K562 (cell line): ENCODE measurements at regions not wholly inside any gene's neighbourhood (a gene's known extent, or its start where the extent isn't known, plus 50 kb on each side); places are given as distances from the start of the nearest gene placed in this dataset.

Experiments
- AFF4 ChIP-seq: sonication (generic); formaldehyde crosslinking; IDR thresholded peaks from 2 replicates; pipeline ENCODE4 v1.8.0; 2023; ENCODE audit warnings: mild to moderate bottlenecking, missing genetic modification reagents
- ATF3 ChIP-seq, 2 experiments: fragments of 450-650 bp in 1 of 2; sonication (generic) in 1 of 2; formaldehyde crosslinking in 1 of 2; IDR thresholded peaks in 1 of 2; conservative IDR thresholded peaks in 1 of 2; 2 replicates each; pipeline versions ENCODE4 v1.6.1 to v1.8.1; 2016 to 2023; ENCODE audit warnings: mild to moderate bottlenecking in 2 of 2, moderate library complexity in 2 of 2, inconsistent platforms in 1 of 2, missing genetic modification reagents in 1 of 2
- ETS2 ChIP-seq: IDR thresholded peaks from 2 replicates; pipeline ENCODE4 v1.6.1; 2016; ENCODE audit warnings: borderline replicate concordance, missing genetic modification characterization, mild to moderate bottlenecking, moderate library complexity, missing compliant biosample characterization; ENCODE audit not compliant: poor library complexity, severe bottlenecking
- EZH2 ChIP-seq: IDR thresholded peaks from 2 replicates; pipeline ENCODE4 v1.6.1; 2012; ENCODE audit warnings: low read depth, mild to moderate bottlenecking, inconsistent platforms, low read length, borderline replicate concordance
- KAT2B ChIP-seq: IDR thresholded peaks from one replicate; pipeline ENCODE4 v1.6.1; 2012; ENCODE audit warnings: low read depth, mild to moderate bottlenecking, control low read depth, inconsistent platforms, low read length, moderate library complexity
- MAFK ChIP-seq: IDR thresholded peaks from 2 replicates; pipeline ENCODE4 v1.6.1; 2011; ENCODE audit warnings: low read length, improper control_type of control experiment
- NELFE ChIP-seq: IDR thresholded peaks from 2 replicates; pipeline ENCODE4 v1.6.1; 2011; ENCODE audit warnings: mild to moderate bottlenecking; ENCODE audit not compliant: insufficient read depth, insufficient read length
- NFRKB ChIP-seq: fragments of 450-650 bp; IDR thresholded peaks from 2 replicates; pipeline ENCODE4 v1.6.1; 2016; ENCODE audit warnings: low read depth
- NFYB ChIP-seq: IDR thresholded peaks from 2 replicates; pipeline ENCODE4 v1.6.1; 2011; ENCODE audit warnings: mild to moderate bottlenecking, moderate library complexity; ENCODE audit not compliant: insufficient read length; ENCODE audit errors: extremely low read depth
- POU5F1 ChIP-seq: fragments of 150-350 bp; IDR thresholded peaks from 2 replicates; pipeline ENCODE4 v1.6.1; 2014; ENCODE audit warnings: borderline replicate concordance, low read length, low read depth, mild to moderate bottlenecking; ENCODE audit not compliant: partially characterized antibody
- TEAD1 ChIP-seq, 2 experiments: fragments of 450-650 bp in 1 of 2; sonication (generic) in 1 of 2; formaldehyde crosslinking; IDR thresholded peaks; 2 replicates each; pipeline versions ENCODE4 v1.4.0 to v1.8.0; 2020 to 2022; ENCODE audit warnings: mild to moderate bottlenecking in 2 of 2, missing genetic modification reagents in 1 of 2
- TRIM24 ChIP-seq, 2 experiments: fragments of 450-650 bp; IDR thresholded peaks; 2 replicates each; pipeline ENCODE4 v1.6.1; 2016
- ZC3H4 ChIP-seq: sonication (generic); formaldehyde crosslinking; IDR thresholded peaks from 2 replicates; pipeline ENCODE4 v1.9.0; 2021; ENCODE audit warnings: missing genetic modification reagents, borderline replicate concordance
- ZNF121 ChIP-seq: sonication (generic); formaldehyde crosslinking; conservative IDR thresholded peaks from 2 replicates; pipeline ENCODE4 v1.8.0; 2022; ENCODE audit warnings: missing genetic modification reagents
- ZNF124 ChIP-seq: sonication (generic); formaldehyde crosslinking; IDR thresholded peaks from 2 replicates; pipeline ENCODE4 v1.8.1; 2022; ENCODE audit warnings: missing genetic modification reagents
- ZNF449 ChIP-seq: fragments of 250-450 bp; sonication (Bioruptor Pico); IDR thresholded peaks from 2 replicates; pipeline ENCODE4 v1.8.0; 2022; ENCODE audit warnings: moderate library complexity, mild to moderate bottlenecking, inconsistent platforms
- ZNF699 ChIP-seq: fragments of 250-450 bp; sonication (Bioruptor Pico); IDR thresholded peaks from 2 replicates; pipeline ENCODE4 v1.8.0; 2021; ENCODE audit warnings: mild to moderate bottlenecking, moderate library complexity; ENCODE audit not compliant: insufficient replicate concordance
- ZNF717 ChIP-seq: fragments of 250-450 bp; sonication (Bioruptor Pico); IDR thresholded peaks from 2 replicates; pipeline ENCODE4 v1.5.0; 2021
- ZNF780A ChIP-seq: fragments of 250-450 bp; sonication (Bioruptor Pico); IDR thresholded peaks from 2 replicates; pipeline ENCODE4 v1.5.0; 2021; ENCODE audit warnings: mild to moderate bottlenecking

- TF ChIP-seq AFF4 (no peak), ZNF717 (CRISPR knock-in tag) (no peak), NFRKB (peak; percentile 96), ZNF699 (CRISPR knock-in tag) (no peak), ETS2 (no peak), ZNF449 (peak; percentile 34; the same call in 1 of the 2 replicates), NELFE (no peak), ZNF121 (CRISPR knock-in tag) (no peak), EZH2 (no peak), ZC3H4 (CRISPR knock-in tag) (peak; percentile 85; the same call in 1 of the 2 replicates), KAT2B (no peak), ZNF124 (CRISPR knock-in tag) (no peak), MAFK (no peak), NFYB (no peak), TRIM24 (IDR thresholded peaks at IDR 0.05) (no peak), ATF3 (IDR thresholded peaks at IDR 0.05) (no peak), ATF3 (CRISPR knock-in tag; conservative IDR thresholded peaks at IDR 0.05) (0 out of 2 replicates have a peak, but pooled peaks have one; percentile 47), ZNF780A (no peak; the same call in 1 of the 2 replicates), TEAD1 (CRISPR knock-in tag; IDR thresholded peaks at IDR 0.05) (peak in 1 of 2 experiments; percentile 58; a peak in 1 of 4 replicates), POU5F1 (no peak)
These were observed 161.8 kb upstream of the TBL1XR1 start (continued) for GRCh38 chr3:177358977-177359592.
